C4-2B (cell line): ENCODE measurements at regions not wholly inside any gene's neighbourhood (a gene's known extent, or its start where the extent isn't known, plus 50 kb on each side); places are given as distances from the start of the nearest gene placed in this dataset.

Experiments used
- ZFX ChIP-seq: fragments of 450-650 bp; IDR thresholded peaks from 2 replicates; pipeline ENCODE4 v1.6.1; 2017
- TF ChIP-seq, protein P1 (sequence below): fragments of 450-650 bp; conservative IDR thresholded peaks from 2 replicates; pipeline ENCODE4 v1.5.1; 2017; ENCODE audit warnings: mild to moderate bottlenecking

DNA sequence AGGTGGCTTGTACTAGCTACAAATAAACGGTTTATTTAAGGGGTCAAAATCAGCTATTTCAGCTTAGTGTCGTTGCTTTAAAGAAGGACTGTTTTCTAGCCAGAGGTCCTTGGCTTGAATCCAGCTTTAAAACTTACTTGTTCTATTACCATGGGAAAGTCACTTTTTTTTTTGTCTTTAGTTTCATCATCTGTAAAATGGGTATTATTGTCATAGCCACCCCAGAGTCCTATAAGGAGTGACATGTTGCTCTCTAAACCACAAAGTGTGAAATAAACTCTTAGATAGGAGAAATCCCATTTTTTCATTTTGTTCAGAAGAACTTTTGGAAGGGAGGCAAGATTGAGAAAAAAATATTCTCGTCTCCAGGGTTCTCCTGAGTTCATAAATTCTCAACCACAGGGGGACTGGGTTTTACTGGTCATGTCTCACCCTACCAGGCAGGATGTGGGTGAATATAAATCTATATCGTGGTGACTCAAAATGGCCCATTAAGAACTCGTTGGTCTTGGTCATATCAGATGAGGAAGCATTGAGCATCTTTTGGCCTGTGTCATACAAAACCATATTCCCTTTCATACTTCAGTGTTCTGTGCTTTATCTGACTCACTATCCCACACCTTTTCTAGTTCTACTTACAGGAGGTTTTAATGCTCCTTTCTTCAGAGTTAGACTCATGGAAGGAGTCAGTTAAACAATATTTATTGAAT lies 202.7 kb upstream of the NR3C1 start:
- TF ChIP-seq, protein P1, sequence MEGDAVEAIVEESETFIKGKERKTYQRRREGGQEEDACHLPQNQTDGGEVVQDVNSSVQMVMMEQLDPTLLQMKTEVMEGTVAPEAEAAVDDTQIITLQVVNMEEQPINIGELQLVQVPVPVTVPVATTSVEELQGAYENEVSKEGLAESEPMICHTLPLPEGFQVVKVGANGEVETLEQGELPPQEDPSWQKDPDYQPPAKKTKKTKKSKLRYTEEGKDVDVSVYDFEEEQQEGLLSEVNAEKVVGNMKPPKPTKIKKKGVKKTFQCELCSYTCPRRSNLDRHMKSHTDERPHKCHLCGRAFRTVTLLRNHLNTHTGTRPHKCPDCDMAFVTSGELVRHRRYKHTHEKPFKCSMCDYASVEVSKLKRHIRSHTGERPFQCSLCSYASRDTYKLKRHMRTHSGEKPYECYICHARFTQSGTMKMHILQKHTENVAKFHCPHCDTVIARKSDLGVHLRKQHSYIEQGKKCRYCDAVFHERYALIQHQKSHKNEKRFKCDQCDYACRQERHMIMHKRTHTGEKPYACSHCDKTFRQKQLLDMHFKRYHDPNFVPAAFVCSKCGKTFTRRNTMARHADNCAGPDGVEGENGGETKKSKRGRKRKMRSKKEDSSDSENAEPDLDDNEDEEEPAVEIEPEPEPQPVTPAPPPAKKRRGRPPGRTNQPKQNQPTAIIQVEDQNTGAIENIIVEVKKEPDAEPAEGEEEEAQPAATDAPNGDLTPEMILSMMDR, result no peak
- no peak for TF ChIP-seq ZFX
